GM19324 (cell line): ENCODE measurements at regions not wholly inside any gene's neighbourhood (a gene's known extent, or its start where the extent isn't known, plus 50 kb on each side); places are given as distances from the start of the nearest gene placed in this dataset.
A peak's percentile ranks its signal among the peaks of the same experiment; 100 is the strongest.

ENCODE experiments used
- ATAC-seq: cut with Tn5 transposase; IDR thresholded peaks from one replicate; pipeline ENCODE4 v1.9.1; 2021; ENCODE audit warnings: mild to moderate bottlenecking, moderate library complexity; ENCODE audit not compliant: unreplicated experiment, low FRiP score

DNA sequence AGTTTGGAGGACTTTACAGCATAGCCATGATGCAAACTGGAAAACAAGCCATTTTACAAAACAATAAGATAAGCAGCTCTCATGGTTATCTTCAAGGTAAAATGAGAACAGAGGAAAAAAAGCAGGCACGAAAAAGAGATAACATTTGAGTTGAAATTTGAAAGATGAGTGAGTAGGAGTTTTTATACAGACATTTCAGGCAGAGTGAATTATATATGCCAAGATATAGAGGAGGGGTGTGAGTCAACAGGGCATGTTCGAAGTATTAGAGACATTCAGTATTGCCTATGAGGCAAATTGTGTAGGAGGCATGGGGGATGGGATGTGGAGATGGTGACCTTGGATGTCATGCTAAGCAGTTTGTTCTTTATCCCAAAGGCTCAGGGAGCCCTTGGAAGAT, 240.5 kb upstream of the MAN1A1 start:
- ATAC-seq: no peak

DNA sequence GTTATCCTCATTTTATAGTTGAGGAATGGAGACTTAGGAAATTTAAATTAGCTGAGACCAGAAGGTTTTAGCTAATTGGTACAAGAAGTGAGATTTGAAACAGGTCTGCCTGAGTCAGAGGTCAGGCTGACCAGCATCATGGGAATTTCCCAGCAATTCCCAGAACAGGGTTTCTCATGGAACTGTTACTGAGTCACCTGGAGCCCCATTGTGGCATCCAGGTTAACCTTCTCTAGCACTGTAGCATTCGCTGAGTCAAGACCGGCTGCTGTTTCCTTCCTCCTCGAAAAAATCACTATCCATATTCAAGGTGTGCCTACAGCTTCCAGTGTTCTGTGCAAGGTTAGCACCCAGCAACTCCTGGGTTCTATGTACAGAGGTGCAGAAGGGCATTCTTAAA, 238.0 kb upstream of the MAN1A1 start:
- no peak for ATAC-seq

DNA sequence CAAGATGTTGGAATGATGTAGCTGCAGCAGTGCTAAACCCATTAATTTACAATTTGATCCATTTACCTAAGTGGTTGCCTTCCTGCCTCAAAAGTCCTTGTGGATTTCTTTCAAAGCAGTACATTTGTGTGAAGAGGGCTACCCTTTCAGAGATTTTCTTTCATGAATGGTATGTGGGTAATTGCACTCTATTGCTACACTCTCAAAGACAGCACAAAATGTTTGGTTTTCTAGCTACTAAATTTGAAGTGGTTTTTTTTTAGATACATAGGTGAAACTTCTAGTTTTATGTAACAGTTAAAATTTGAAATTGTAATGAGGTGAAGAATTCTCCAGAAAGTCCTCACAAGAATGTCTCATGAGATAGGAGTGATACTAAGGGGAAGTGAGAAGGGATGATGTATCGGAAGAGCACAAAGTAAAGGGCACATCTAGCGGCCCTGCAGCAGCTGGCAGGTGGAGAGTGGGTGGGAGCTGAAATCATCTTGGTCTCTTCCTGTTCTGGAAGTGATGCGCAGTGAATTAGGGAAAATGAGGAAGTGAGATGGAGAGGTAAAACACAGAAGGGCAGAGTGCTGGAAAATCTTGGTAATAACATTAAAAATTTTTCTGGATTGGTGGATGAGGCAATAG, 236.8 kb upstream of the MAN1A1 start:
- ATAC-seq: peak; percentile 65

DNA sequence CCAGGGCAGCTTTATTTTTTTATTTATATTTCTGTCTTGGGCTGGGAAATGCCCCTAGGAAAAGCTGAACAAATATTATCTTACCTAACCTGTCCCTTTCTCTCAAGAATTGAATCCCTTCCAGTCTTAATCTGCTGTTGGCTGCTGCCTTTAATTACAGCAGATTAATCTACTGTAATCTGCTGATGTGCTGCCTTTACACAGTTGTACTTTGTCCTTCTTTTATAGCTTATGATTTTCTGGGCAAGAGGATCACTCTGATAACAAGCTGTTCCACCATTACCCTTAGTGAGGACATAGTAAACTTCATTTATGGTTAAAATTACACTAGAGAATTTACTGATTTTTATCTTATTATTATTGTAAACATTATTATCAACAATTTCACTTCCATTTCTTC, 234.5 kb upstream of the MAN1A1 start:
- ATAC-seq: no peak

DNA sequence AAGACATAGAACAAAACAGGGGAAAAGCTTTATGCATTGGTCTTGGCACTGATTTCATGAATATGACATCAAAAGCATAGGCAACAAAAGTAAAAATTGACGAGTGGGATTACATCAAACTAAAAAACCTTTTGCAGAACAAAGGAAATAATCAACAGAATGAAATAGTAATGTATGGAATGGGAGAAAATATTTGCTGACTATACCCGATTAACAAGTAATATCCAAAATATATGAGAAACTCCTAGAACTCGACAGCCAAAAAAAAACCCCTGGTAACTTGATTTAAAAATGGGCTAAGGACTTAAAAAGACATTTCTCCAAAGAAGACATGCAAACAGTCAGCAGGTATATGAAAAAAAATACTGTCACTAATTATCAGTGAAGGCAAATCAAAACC, 231.7 kb upstream of the MAN1A1 start:
- ATAC-seq: no peak

DNA sequence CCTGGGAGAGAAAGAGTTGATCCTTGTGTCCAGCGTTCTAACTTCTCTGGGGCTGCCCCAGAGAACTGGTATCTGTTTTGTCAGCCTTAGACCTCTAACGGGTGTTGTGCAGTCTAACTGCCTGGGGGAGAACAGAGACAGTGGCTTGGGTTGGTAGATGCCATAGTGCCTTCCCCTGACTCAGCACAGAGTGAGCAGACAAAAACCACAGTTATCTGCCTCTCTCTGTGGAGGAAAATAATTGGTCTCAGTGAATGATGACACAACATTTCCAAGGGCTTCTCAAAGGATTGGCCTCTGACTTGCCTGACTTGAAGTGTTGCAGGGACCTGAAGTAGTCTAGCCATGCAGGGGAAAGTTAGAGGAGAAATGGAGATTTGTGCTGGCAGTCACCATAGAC, 226.2 kb upstream of the MAN1A1 start:
- no peak for ATAC-seq

DNA sequence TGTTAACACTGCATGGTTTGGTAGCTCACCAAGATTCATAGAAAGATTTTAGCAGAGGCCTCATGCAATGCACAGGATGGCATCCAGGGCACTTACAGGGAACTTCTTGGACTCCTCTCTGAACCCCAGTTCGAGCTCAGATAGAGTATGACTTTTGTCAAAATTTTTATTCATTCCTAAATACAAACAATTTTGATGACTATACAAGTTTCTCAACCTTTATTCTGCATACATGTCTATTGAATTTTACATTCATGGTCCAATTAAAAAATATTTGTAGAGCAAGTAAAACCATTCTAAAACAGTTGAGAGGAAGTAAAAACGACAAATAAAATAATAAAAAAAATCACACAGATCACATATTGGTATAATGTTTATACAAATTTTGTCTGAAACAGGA, 219.0 kb upstream of the MAN1A1 start:
- ATAC-seq: no peak

DNA sequence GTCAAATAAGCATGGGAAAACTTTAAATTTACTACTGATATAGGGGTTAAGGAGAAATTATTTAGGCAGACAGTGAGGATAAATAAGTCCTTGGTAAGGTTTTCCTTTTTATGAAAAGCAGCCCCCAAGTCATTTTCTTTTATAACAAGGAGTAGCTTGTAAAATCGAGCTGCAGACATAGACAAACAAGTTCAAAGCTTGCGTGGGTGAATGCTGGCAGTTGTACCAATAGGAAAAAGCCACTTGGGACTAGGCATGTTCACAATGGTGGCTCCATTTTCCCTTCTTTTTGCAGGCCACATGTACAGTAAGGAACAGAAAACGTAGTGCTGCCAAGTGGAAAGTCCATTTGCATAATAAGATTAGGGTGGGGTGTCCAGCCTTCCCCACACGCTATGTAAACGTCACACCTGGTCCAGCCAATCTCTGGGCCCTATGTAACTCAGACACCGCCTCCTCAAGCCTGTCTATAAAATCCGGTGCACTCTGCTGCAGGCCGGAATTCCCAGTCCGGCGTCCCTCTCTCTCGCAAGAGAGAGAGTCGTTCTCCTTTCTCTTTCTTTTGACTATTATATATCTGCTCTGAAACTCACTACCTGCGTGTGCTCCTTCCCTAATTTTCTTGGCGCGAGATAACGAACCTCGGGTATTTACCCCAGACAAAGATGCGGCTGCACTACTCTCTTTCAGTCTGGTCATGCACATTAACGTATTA, 217.1 kb upstream of the MAN1A1 start:
- no peak for ATAC-seq

DNA sequence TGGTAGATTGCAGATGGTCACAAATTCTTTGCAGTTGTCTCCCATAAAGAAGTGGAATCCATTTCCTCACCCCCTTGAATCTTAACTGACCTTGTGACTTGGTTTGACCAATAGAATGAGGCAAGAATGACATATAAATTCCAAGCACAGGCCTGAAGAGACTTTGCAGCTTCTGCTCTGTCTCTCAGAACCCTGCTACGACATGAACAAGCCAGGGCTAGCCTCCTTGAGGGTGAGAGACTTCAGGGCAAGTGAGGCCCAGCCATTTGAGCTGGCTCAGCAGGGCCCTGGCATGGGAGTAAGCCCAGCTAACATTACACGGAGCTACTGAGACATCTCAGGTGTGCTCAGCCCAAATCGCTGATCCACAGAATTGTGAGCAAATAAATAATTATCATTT, 216.3 kb upstream of the MAN1A1 start:
- ATAC-seq: no peak

DNA sequence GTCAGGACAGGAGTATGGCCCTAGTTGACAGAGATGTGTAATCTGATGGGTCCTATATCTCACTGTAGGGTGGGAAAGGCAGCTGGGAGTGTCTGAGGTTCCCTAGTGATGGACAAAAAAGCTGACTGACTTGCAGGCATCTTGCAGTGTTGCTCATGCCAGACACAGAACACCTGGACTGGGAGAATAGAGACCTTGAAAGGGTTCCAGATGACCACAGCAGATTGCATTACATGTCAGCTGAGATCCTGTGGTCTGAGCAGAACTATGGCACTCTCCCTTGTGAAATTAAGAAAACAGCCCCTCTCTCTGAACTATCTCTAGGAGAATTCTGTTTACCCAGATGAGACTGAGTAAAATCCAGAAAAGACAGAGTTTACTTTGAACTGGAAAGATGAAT, 212.6 kb upstream of the MAN1A1 start:
- no peak for ATAC-seq

DNA sequence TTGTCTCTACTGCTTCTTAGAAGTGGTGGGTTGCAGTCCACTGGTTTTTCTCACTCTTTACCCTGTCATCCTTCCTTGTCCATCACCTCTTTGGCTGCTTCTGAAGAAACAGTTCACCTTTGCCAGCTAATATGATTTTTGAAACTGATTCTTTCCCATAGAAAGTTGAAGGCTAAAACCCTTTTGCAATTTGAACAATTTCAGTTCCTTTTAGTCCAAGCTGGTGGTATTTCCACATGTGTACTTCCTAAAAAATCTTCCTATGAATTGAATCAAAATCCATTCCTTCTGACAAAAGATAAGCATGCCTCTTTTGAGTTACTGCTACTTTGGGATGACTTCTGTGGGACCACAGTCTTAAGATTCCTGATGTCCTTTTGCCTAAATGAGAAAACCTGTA, 210.0 kb upstream of the MAN1A1 start:
- ATAC-seq: no peak

DNA sequence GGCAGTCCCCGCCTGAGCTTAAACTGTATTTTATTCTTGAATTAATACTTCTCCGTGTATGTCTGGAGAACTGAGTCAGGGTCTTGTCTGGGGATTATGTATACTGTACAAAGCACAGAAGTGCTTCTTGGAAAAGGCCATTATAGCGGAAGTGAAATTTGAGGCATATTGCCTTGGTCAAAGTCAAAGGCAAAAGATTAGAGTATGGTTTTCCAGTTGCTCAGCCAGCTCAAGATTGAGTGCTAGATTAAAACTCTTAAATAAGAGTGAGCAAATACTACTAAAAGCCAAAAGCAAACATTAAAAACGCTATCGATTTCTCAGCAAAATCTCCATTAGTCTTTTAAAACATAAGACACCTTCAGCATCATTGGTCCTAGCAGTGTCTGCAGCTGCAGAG, 207.7 kb upstream of the MAN1A1 start:
- ATAC-seq: no peak

DNA sequence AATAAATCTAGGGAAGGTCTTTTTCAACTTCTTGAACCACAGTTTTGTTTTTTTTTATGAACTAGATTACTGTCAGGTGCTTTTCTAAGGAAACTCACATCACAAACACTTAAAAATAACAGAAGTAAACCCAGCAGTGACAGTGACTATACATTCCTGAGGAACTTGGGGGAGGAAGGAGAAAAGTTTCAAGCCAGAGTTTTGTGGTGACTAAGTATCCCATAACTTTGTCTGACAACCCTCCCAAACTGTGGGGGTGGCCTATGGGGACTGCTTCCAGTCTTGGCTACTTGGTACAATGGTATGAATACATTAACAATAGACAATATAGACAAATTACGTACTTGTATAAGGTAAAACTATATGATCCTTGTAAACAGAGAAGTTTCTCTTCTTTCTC, 202.5 kb upstream of the MAN1A1 start:
- no peak for ATAC-seq

DNA sequence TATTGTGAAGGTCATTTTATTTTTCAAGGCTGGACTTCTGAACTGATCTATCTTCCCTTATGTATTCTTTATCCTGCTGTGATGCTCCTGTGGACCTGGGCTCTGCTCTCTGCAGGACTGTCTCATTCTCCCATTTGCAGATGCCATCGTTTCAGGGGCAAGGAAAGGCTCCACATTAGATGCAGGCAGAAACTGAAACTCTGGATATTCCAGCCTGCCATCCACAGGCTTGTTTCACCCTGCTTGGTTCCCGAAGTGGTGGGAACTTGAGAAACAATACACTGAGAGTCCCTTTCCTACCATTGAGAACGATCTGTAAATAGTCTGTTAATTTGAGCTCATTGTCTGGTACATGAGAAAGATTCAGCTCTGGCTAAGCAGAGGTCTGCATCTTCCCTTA, 197.5 kb upstream of the MAN1A1 start:
- ATAC-seq: no peak

DNA sequence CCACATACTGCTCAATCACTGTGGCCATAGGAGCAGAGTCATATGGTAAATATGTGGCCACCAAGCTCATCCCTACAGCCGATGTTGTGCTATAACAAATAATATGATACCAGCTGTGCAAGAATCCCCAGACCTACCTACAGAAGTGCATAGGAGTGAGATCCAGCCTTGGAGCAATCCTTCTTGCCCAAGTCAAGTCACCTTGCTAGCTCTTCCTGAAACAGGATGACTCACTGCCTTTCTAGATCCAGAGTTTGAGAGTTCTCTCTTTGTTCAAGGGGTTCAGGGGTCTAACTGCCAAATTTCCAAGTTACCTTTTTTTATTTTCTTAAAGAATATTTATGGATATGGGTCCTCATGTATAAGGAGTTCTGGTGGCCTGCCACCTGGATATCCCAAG, 195.7 kb upstream of the MAN1A1 start:
- no peak for ATAC-seq

DNA sequence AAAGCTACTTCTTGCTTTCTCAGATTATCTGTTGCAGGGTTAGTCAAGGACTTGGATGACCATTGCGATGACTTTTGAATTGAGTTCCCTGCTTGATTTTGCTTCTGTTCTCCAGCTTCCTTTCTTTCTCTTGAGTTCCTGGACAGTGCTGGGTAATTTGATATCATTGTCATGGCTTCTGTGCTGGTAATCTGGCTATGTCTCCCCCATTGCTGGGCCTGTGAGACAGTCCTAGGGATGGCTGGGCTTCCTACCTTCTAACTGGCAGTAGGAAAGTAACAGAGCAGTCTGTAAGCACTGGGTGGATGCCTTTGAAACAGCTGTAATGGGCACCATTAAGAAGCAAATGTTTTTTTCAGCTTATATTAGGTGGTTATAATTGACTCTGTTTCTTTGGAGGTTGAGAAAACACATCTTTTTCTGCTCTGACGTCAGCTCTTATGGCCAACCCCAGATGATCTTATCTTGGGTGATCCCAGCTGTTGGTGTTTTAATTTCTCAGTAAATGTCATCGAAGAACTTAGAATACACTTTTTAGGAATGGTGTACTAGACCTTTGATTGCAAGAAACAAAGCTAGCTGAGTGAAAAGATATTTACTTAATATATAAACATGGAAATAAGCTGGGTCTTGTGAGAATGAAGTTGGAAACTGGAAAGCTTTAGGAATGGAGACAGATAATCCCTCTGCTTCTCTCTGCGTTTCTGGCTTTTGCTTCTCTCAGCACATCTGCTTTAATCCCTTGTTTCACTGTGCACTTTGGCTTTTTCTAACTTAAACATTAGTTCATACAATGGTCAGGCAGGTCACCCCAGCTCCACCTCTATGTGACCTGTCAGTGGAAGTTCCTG, 195.0 kb upstream of the MAN1A1 start:
- no peak for ATAC-seq

DNA sequence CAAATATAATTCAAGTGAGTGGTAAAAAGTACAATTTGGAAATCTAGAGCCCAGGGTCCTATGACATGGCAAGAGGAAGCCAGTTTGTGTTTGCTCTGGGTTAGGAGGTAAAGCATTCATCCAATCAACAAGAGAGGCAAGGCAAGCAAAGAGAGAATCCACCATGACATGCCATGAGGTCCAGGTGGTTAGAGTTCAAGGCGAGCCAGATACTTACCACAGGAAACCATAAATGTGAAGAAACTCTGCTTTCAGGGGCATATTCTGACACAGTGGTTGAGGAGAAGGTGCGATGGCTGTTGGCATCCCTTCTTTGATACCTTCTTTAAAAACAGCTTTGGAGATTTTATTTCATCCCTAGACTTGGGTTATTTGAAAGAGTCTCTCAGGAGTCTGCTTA, 193.8 kb upstream of the MAN1A1 start:
- ATAC-seq: no peak

DNA sequence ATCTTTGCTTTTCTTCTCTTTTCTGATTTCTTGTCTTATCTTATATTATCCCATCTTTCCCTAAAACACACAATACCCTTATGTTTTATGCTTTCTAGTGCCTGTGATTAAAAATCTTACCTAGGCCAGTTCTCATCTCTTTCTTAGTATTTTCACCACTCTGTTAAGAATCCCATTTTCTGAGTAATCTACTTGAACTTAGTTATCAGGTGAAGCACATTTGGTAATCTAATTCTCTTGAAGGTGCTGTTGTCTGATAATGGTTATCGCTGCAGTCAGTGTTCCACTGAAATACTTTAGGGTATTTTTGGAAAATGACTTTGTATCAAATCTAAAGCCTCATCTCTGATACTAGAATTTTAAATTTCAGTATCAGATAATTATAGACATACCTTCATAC, 192.5 kb upstream of the MAN1A1 start:
- no peak for ATAC-seq

DNA sequence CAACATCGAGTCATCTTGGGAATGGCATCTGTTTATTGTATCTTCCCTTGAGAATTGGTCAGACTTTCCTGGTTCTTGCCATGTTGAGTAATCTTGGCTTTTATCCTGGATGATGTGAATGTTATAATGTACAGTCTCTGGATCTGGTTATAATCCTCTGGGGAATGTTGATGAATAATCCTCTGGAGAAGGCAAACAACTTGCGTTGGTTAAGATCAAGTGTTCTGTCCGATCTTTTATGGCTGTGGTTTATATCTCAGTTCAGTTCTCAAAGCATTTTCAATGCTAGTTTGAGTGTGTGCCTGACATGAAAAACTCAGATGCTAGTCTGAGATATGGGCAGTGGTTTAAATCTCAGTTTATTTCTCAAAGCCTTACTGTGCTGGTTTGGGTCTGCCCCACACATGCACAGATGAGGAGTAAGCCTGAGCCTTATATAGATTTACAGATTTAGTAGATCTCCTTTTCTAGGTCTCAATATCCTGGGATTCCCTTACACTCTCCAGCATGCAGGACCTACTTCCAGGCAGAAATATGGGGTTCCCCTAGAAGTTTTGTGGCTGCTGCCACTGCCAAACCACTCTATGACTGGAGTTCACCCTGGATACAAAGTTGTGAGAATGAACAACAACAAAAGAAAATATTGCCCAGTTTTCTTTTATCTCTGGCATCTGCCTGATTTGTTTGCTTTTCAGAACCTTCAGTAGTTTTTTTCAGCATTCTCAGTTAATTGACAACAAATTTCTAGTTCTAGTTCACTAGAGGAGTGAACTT, 191.8 kb upstream of the MAN1A1 start:
- no peak for ATAC-seq

DNA sequence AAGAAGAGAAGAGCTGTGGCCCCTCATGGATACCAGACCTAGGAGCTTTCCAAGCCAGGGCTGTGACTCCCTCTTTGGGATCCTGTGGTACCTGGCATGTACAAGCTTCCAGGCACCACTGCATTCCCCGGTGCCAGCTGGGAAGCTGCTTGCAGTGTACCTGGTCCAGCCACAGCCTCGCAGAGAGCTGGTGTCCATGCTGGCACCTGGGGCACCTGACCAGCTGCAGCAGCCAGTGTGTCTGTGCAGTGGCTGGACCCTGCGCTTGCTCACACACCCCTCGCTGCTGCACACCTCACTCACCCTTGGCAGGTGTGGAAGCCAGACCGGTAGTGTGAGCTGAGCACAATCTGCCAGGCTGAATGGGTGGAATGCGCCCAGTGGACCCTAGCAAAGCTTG, 190.9 kb upstream of the MAN1A1 start:
- no peak for ATAC-seq
